ENCODE measurements at regions not wholly inside any gene's neighbourhood (a gene's known extent, or its start where the extent isn't known, plus 50 kb on each side); places are given as distances from the start of the nearest gene placed in this dataset.

GRCh38 chr11:42253156-42253555 lies 793.7 kb upstream of the LRRC4C start:
- no peak overlapping the region for H2BK5ac ChIP-seq (ENCODE audit: low read length)
- H3K18ac ChIP-seq (ENCODE audit: low read length) = no peak overlapping the region
- H3K27me3 ChIP-seq (ENCODE audit: insufficient read depth, low read length, poor library complexity) = no peaks in the 10 kb centered on the region
- H3K23ac ChIP-seq (ENCODE audit: low read length) = no peak overlapping the region
- no peaks in the 10 kb centered on the region for H3K36me3 ChIP-seq (ENCODE audit: control insufficient read depth, insufficient read depth, low read length)
- no peaks in the 10 kb centered on the region for H3K79me2 ChIP-seq (ENCODE audit: control insufficient read depth, insufficient read depth, low read length)
- no peak overlapping the region for H3K4ac ChIP-seq (ENCODE audit: low read depth, low read length)
- H2AK5ac ChIP-seq (ENCODE audit: low read length) = no peak overlapping the region
- H2BK120ac ChIP-seq (ENCODE audit: low read depth, low read length) = no peak overlapping the region
- no peak overlapping the region for H4K8ac ChIP-seq (ENCODE audit: low read depth, low read length)
- H3K27ac ChIP-seq (ENCODE audit: low read depth, low read length) = no peak overlapping the region
- no peaks in the 10 kb centered on the region for H3K4me1 ChIP-seq (ENCODE audit: control insufficient read depth, low read depth, low read length)
- no peak overlapping the region for H2BK15ac ChIP-seq (replicated peaks; ENCODE audit: low read depth)
- H3K9ac ChIP-seq (ENCODE audit: low read length) = no peak overlapping the region
- no peak overlapping the region for H3K4me2 ChIP-seq (ENCODE audit: low read length)
- H4K5ac ChIP-seq (ENCODE audit: low read length) = no peak overlapping the region
- no CpG with 5 or more reads among the region's 3 CpGs for WGBS (ENCODE audit: extremely low coverage, insufficient coverage, low lambda C conversion rate)
- H3K79me1 ChIP-seq (ENCODE audit: low read length) = no peaks in the 10 kb centered on the region
- H3K4me3 ChIP-seq (ENCODE audit: low read length) = no peak overlapping the region
- no peak overlapping the region for H3K56ac ChIP-seq (ENCODE audit: low read length)
- DNase-seq = no peak

GRCh38 chr11:42255906-42256305 lies 796.5 kb upstream of the LRRC4C start:
- no peaks in the 10 kb centered on the region for H3K79me1 ChIP-seq (ENCODE audit: low read length)
- H3K9ac ChIP-seq (ENCODE audit: low read length) = no peak overlapping the region
- no peaks in the 10 kb centered on the region for H3K36me3 ChIP-seq (ENCODE audit: control insufficient read depth, insufficient read depth, low read length)
- H2BK15ac ChIP-seq (replicated peaks; ENCODE audit: low read depth) = no peak overlapping the region
- no peak overlapping the region for H2AK5ac ChIP-seq (ENCODE audit: low read length)
- H4K8ac ChIP-seq (ENCODE audit: low read depth, low read length) = no peak overlapping the region
- no peak overlapping the region for H3K18ac ChIP-seq (ENCODE audit: low read length)
- no peaks in the 10 kb centered on the region for H3K4me1 ChIP-seq (ENCODE audit: control insufficient read depth, low read depth, low read length)
- no peak overlapping the region for H3K27ac ChIP-seq (ENCODE audit: low read depth, low read length)
- H3K27me3 ChIP-seq (ENCODE audit: insufficient read depth, low read length, poor library complexity) = no peaks in the 10 kb centered on the region
- H3K4me3 ChIP-seq (ENCODE audit: low read length) = no peak overlapping the region
- no peak overlapping the region for H3K23ac ChIP-seq (ENCODE audit: low read length)
- no peak overlapping the region for H4K5ac ChIP-seq (ENCODE audit: low read length)
- H2BK5ac ChIP-seq (ENCODE audit: low read length) = no peak overlapping the region
- no peak overlapping the region for H3K4me2 ChIP-seq (ENCODE audit: low read length)
- no CpG with 5 or more reads among the region's 1 CpG for WGBS (ENCODE audit: extremely low coverage, insufficient coverage, low lambda C conversion rate)
- H3K56ac ChIP-seq (ENCODE audit: low read length) = no peak overlapping the region
- no peak overlapping the region for H3K4ac ChIP-seq (ENCODE audit: low read depth, low read length)
- DNase-seq = no peak
- H3K79me2 ChIP-seq (ENCODE audit: control insufficient read depth, insufficient read depth, low read length) = no peaks in the 10 kb centered on the region
- no peak overlapping the region for H2BK120ac ChIP-seq (ENCODE audit: low read depth, low read length)

GRCh38 chr11:42257534-42257933 lies 798.1 kb upstream of the LRRC4C start:
- Histone ChIP-seq H4K8ac (ENCODE audit: low read depth, low read length) (no peak overlapping the region), H3K79me2 (ENCODE audit: control insufficient read depth, insufficient read depth, low read length) (no peaks in the 10 kb centered on the region), H3K4me3 (ENCODE audit: low read length) (no peak overlapping the region), H3K79me1 (ENCODE audit: low read length) (no peaks in the 10 kb centered on the region), H3K4me2 (ENCODE audit: low read length) (no peak overlapping the region), H3K27me3 (ENCODE audit: insufficient read depth, low read length, poor library complexity) (no peaks in the 10 kb centered on the region), H3K27ac (ENCODE audit: low read depth, low read length) (no peak overlapping the region), H2BK5ac (ENCODE audit: low read length) (no peak overlapping the region), H3K18ac (ENCODE audit: low read length) (no peak overlapping the region), H3K9ac (ENCODE audit: low read length) (no peak overlapping the region), H2BK120ac (ENCODE audit: low read depth, low read length) (no peak overlapping the region), H3K4me1 (ENCODE audit: control insufficient read depth, low read depth, low read length) (no peaks in the 10 kb centered on the region), H3K4ac (ENCODE audit: low read depth, low read length) (no peak overlapping the region), H3K36me3 (ENCODE audit: control insufficient read depth, insufficient read depth, low read length) (no peaks in the 10 kb centered on the region), H2BK15ac (replicated peaks; ENCODE audit: low read depth) (no peak overlapping the region), H4K5ac (ENCODE audit: low read length) (no peak overlapping the region), H3K23ac (ENCODE audit: low read length) (no peak overlapping the region), H3K56ac (ENCODE audit: low read length) (no peak overlapping the region), H2AK5ac (ENCODE audit: low read length) (no peak overlapping the region)
- no CpG with 5 or more reads among the region's 2 CpGs for WGBS (ENCODE audit: extremely low coverage, insufficient coverage, low lambda C conversion rate)
- no peak for DNase-seq

GRCh38 chr11:42265072-42265471 lies 805.6 kb upstream of the LRRC4C start:
- no peak overlapping the region for H3K56ac ChIP-seq (ENCODE audit: low read length)
- H3K4ac ChIP-seq (ENCODE audit: low read depth, low read length) = no peak overlapping the region
- no peak overlapping the region for H3K4me2 ChIP-seq (ENCODE audit: low read length)
- H3K27me3 ChIP-seq (ENCODE audit: insufficient read depth, low read length, poor library complexity) = no peaks in the 10 kb centered on the region
- H3K27ac ChIP-seq (ENCODE audit: low read depth, low read length) = no peak overlapping the region
- H4K5ac ChIP-seq (ENCODE audit: low read length) = no peak overlapping the region
- DNase-seq = no peak
- H3K23ac ChIP-seq (ENCODE audit: low read length) = no peak overlapping the region
- H3K36me3 ChIP-seq (ENCODE audit: control insufficient read depth, insufficient read depth, low read length) = no peaks in the 10 kb centered on the region
- no peak overlapping the region for H3K18ac ChIP-seq (ENCODE audit: low read length)
- no peak overlapping the region for H2AK5ac ChIP-seq (ENCODE audit: low read length)
- no peaks in the 10 kb centered on the region for H3K4me1 ChIP-seq (ENCODE audit: control insufficient read depth, low read depth, low read length)
- H3K79me2 ChIP-seq (ENCODE audit: control insufficient read depth, insufficient read depth, low read length) = no peaks in the 10 kb centered on the region
- no peak overlapping the region for H2BK15ac ChIP-seq (replicated peaks; ENCODE audit: low read depth)
- H2BK120ac ChIP-seq (ENCODE audit: low read depth, low read length) = no peak overlapping the region
- H4K8ac ChIP-seq (ENCODE audit: low read depth, low read length) = no peak overlapping the region
- WGBS (ENCODE audit: extremely low coverage, insufficient coverage, low lambda C conversion rate) = no CpG with 5 or more reads among the region's 7 CpGs
- no peaks in the 10 kb centered on the region for H3K79me1 ChIP-seq (ENCODE audit: low read length)
- H3K4me3 ChIP-seq (ENCODE audit: low read length) = no peak overlapping the region
- H2BK5ac ChIP-seq (ENCODE audit: low read length) = no peak overlapping the region
- no peak overlapping the region for H3K9ac ChIP-seq (ENCODE audit: low read length)

- Histone ChIP-seq H2AK5ac (ENCODE audit: low read length) (no peak overlapping the region), H4K8ac (ENCODE audit: low read depth, low read length) (no peak overlapping the region), H3K4ac (ENCODE audit: low read depth, low read length) (no peak overlapping the region), H2BK5ac (ENCODE audit: low read length) (no peak overlapping the region), H4K5ac (ENCODE audit: low read length) (no peak overlapping the region), H3K36me3 (ENCODE audit: control insufficient read depth, insufficient read depth, low read length) (no peaks in the 10 kb centered on the region), H3K27me3 (ENCODE audit: insufficient read depth, low read length, poor library complexity) (no peaks in the 10 kb centered on the region), H3K4me3 (ENCODE audit: low read length) (no peak overlapping the region), H3K79me1 (ENCODE audit: low read length) (no peaks in the 10 kb centered on the region), H3K9ac (ENCODE audit: low read length) (no peak overlapping the region), H3K56ac (ENCODE audit: low read length) (no peak overlapping the region), H3K4me1 (ENCODE audit: control insufficient read depth, low read depth, low read length) (no peaks in the 10 kb centered on the region), H3K18ac (ENCODE audit: low read length) (no peak overlapping the region), H2BK120ac (ENCODE audit: low read depth, low read length) (no peak overlapping the region), H3K27ac (ENCODE audit: low read depth, low read length) (no peak overlapping the region), H3K4me2 (ENCODE audit: low read length) (no peak overlapping the region), H3K23ac (ENCODE audit: low read length) (no peak overlapping the region), H2BK15ac (replicated peaks; ENCODE audit: low read depth) (no peak overlapping the region), H3K79me2 (ENCODE audit: control insufficient read depth, insufficient read depth, low read length) (no peaks in the 10 kb centered on the region)
- no CpG with 5 or more reads among the region's 3 CpGs for WGBS (ENCODE audit: extremely low coverage, insufficient coverage, low lambda C conversion rate)
- no peak for DNase-seq
Measured at GRCh38 chr11:42271306-42271705, 811.9 kb upstream of the LRRC4C start.

GRCh38 chr11:42273977-42274376 lies 814.5 kb upstream of the LRRC4C start:
- Histone ChIP-seq H3K9ac (ENCODE audit: low read length) (no peak overlapping the region), H3K27me3 (ENCODE audit: insufficient read depth, low read length, poor library complexity) (no peaks in the 10 kb centered on the region), H3K79me2 (ENCODE audit: control insufficient read depth, insufficient read depth, low read length) (no peaks in the 10 kb centered on the region), H3K36me3 (ENCODE audit: control insufficient read depth, insufficient read depth, low read length) (no peaks in the 10 kb centered on the region), H4K8ac (ENCODE audit: low read depth, low read length) (no peak overlapping the region), H3K79me1 (ENCODE audit: low read length) (no peaks in the 10 kb centered on the region), H3K4me2 (ENCODE audit: low read length) (no peak overlapping the region), H3K56ac (ENCODE audit: low read length) (no peak overlapping the region), H3K27ac (ENCODE audit: low read depth, low read length) (no peak overlapping the region), H3K4me1 (ENCODE audit: control insufficient read depth, low read depth, low read length) (no peaks in the 10 kb centered on the region), H3K23ac (ENCODE audit: low read length) (no peak overlapping the region), H3K4me3 (ENCODE audit: low read length) (no peak overlapping the region), H3K4ac (ENCODE audit: low read depth, low read length) (no peak overlapping the region), H2BK15ac (replicated peaks; ENCODE audit: low read depth) (no peak overlapping the region), H2BK120ac (ENCODE audit: low read depth, low read length) (no peak overlapping the region), H2BK5ac (ENCODE audit: low read length) (no peak overlapping the region), H4K5ac (ENCODE audit: low read length) (no peak overlapping the region), H2AK5ac (ENCODE audit: low read length) (no peak overlapping the region), H3K18ac (ENCODE audit: low read length) (no peak overlapping the region)
- DNase-seq = no peak
- no CpG with 5 or more reads among the region's 6 CpGs for WGBS (ENCODE audit: extremely low coverage, insufficient coverage, low lambda C conversion rate)
